ENCODE measurements at regions not wholly inside any gene's neighbourhood (a gene's known extent, or its start where the extent isn't known, plus 50 kb on each side); places are given as distances from the start of the nearest gene placed in this dataset.

DNA sequence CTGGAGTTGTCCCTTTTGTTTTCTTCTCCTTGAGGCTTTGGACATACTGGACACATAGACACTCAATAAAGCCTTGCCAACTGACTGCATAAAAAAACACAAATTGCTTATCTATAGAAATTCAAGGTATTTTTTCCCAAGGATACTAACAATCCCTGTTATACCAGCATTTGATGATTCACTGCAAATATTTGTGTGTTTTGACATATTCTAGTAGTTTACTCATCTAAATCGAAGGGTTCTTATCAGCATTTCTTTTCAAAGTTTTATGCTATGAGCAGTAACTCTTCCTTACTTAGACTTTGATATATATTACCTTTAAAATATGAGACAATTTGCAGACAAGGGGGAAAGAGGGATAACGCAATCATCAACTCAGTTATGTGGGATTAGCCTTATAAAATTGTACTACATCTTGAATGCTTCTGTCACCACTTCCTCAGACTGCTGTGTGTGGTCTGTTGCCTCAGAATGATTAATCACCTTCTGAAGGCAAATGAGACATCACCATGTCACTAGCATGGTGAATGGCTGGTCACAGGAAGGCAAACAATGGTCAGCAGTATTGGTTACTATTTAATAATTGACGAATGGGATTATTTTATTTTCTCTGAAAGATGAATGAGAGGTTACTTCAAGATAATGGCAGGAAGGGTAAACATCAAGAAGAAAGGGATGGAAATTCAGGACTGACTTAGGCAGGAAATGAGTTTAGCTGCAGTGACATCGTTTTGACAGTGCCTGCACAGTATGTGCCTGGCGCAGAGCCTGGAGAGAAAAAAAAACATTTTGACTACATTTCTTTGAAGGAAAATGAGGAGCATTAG lies 544.3 kb upstream of the CNKSR2 start:
- Mint-ChIP-seq H3K9me3 (no peaks in the 10 kb centered on the region), H3K4me3 (no peak overlapping the region), H3K4me1 (no peaks in the 10 kb centered on the region), H3K27ac (ENCODE audit: low read depth) (no peak overlapping the region), H3K27me3 (no peaks in the 10 kb centered on the region), H3K36me3 (ENCODE audit: insufficient read depth) (no peaks in the 10 kb centered on the region)
- no peak for ATAC-seq (replicated peaks; ENCODE audit: extremely low read depth, poor library complexity, severe bottlenecking)
- no peak for DNase-seq (ENCODE audit: low spot score in 2 of 2)

DNA sequence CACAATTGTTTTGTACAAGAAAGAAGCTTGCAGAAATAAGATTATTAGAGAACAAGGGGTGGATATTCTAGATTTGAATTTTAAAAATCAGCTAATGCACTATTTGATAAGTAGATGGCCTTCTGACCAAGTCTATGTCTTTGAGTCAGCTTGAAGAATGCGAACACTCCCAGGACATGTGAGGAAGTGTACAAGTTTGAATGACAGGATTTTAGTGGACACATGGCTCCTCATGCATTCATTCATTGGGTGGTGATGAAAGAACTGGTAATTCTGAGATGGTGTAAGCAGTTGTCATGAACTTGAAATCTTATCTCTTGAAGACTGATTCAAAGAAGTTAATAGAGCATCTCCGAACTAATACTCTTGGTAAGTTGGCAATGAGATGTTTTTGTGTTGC lies 548.2 kb upstream of the CNKSR2 start:
- Mint-ChIP-seq H3K27me3 (no peaks in the 10 kb centered on the region), H3K9me3 (no peaks in the 10 kb centered on the region), H3K4me1 (no peaks in the 10 kb centered on the region), H3K4me3 (no peak overlapping the region), H3K27ac (ENCODE audit: low read depth) (no peak overlapping the region), H3K36me3 (ENCODE audit: insufficient read depth) (peaks cover 1% of the 10 kb centered on the region)
- ATAC-seq (replicated peaks; ENCODE audit: extremely low read depth, poor library complexity, severe bottlenecking) (no peak), DNase-seq (ENCODE audit: low spot score in 2 of 2) (no peak)

DNA sequence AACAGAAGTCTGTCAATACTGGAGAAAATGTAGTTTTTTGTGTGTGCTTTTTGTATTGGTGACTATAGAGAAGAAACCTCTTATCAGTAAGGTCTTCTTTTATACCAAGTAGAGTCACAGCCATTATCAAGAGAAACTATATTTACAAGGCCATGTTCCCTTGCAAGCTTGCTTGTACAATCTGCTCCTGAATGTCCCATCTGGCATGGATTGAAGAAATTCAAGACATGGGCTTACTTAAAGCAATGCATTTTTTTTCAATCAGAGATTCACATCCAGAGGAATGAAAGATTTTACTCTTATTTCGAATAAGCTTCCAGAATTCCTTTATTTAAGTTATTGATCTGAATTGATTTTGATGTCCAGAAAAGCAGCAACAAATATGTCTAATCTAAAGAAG lies 537.3 kb upstream of the RPS6KA3 start:
- Mint-ChIP-seq H3K27me3 (no peaks in the 10 kb centered on the region), H3K4me3 (no peak overlapping the region), H3K36me3 (ENCODE audit: insufficient read depth) (no peaks in the 10 kb centered on the region), H3K27ac (ENCODE audit: low read depth) (no peak overlapping the region), H3K4me1 (no peaks in the 10 kb centered on the region), H3K9me3 (peaks cover 2% of the 10 kb centered on the region)
- DNase-seq (ENCODE audit: low spot score in 2 of 2) = no peak
- no peak for ATAC-seq (replicated peaks; ENCODE audit: extremely low read depth, poor library complexity, severe bottlenecking)

DNA sequence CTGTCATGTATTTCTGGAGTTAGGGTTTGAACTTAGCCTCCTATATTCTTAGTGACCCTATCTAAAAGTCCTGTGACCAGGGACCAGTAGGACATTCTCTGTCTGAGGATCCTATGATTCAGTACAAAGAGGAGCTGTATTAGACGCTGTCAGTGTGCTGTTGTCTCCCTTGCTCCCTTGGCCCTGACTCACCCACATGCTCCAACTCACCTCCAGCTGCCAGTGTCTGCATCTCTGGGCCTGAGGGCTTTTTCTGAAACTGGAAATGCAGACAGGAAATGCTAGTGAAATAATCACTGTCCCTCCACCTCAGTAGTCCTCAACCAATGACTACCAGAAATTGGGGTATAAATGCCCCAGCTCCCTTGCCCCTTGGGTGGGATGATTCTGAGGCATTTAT lies 535.3 kb upstream of the RPS6KA3 start:
- no peak overlapping the region for H3K4me3 Mint-ChIP-seq
- H3K4me1 Mint-ChIP-seq = no peaks in the 10 kb centered on the region
- ATAC-seq (replicated peaks; ENCODE audit: extremely low read depth, poor library complexity, severe bottlenecking) (no peak), DNase-seq (ENCODE audit: low spot score in 2 of 2) (no peak)
- H3K27ac Mint-ChIP-seq (ENCODE audit: low read depth) = no peak overlapping the region
- no peaks in the 10 kb centered on the region for H3K27me3 Mint-ChIP-seq
- peaks cover 5% of the 10 kb centered on the region for H3K9me3 Mint-ChIP-seq
- H3K36me3 Mint-ChIP-seq (ENCODE audit: insufficient read depth) = no peaks in the 10 kb centered on the region

DNA sequence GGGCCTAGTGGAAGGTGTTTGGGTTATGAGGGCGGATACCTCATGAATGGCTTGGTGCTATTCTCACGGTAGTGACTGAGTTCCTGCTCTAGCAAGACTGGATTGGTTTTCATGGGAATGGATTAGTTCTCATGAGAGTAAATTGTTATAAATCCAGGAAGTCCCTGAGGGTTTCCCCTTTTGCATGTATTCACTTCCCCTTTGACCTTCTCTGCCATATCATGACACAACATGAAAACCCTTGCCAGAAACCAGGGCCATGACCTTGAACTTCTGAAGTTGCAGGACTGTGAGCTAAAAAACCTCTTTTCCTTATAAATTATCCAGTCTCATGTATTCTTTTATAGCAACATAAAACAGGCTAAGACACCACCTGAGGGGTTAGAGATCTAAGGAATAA lies 529.7 kb upstream of the RPS6KA3 start:
- Mint-ChIP-seq H3K27me3 (no peaks in the 10 kb centered on the region), H3K4me1 (no peaks in the 10 kb centered on the region), H3K27ac (ENCODE audit: low read depth) (no peak overlapping the region), H3K9me3 (peaks cover 5% of the 10 kb centered on the region), H3K36me3 (ENCODE audit: insufficient read depth) (no peaks in the 10 kb centered on the region), H3K4me3 (no peak overlapping the region)
- ATAC-seq (replicated peaks; ENCODE audit: extremely low read depth, poor library complexity, severe bottlenecking) (no peak), DNase-seq (ENCODE audit: low spot score in 2 of 2) (no peak)

DNA sequence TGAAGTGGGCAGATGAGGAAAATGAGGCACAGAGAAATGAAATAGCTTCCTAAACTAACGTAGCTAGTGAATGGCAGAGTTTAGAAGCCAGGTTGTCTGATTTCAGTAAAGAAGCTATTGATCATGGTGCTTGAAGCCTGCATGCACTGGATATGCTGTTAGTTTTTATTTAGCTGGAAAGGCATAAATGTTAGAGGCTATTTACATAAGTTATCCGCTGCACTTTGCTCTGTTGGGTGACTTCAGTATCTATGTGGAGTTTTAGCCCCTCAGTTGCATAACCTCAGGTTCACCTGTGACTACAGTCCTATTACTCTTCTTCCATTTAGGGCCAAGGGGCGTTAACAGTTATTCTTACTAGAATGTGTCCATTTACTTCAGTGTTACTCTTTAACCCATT lies 522.4 kb upstream of the RPS6KA3 start:
- Mint-ChIP-seq H3K4me1 (no peaks in the 10 kb centered on the region), H3K27ac (ENCODE audit: low read depth) (no peak overlapping the region), H3K27me3 (no peaks in the 10 kb centered on the region), H3K36me3 (ENCODE audit: insufficient read depth) (no peaks in the 10 kb centered on the region), H3K9me3 (no peaks in the 10 kb centered on the region), H3K4me3 (no peak overlapping the region)
- no peak for ATAC-seq (replicated peaks; ENCODE audit: extremely low read depth, poor library complexity, severe bottlenecking)
- no peak for DNase-seq (ENCODE audit: low spot score in 2 of 2)

DNA sequence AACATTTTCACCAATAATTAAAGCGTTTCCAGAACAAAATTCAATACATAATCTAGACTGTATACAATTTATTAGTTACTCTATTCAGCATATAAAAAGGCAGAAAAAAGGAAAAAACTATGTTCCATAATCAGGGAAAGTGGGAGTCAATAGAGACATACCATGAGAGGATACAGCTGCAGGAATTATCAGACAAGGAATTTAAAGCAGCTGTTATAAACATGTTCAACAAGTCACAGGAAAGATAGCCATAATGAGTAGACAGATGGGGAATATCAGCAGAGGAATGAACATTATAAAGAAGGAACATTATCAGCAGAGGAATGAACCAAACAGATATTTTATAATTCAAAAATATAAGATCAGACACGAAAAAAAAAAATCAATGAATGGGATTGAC lies 500.6 kb upstream of the RPS6KA3 start:
- Mint-ChIP-seq H3K36me3 (ENCODE audit: insufficient read depth) (no peaks in the 10 kb centered on the region), H3K27ac (ENCODE audit: low read depth) (no peak overlapping the region), H3K4me1 (no peaks in the 10 kb centered on the region), H3K4me3 (no peak overlapping the region), H3K27me3 (no peaks in the 10 kb centered on the region), H3K9me3 (no peaks in the 10 kb centered on the region)
- ATAC-seq (replicated peaks; ENCODE audit: extremely low read depth, poor library complexity, severe bottlenecking) (no peak), DNase-seq (ENCODE audit: low spot score in 2 of 2) (no peak)

DNA sequence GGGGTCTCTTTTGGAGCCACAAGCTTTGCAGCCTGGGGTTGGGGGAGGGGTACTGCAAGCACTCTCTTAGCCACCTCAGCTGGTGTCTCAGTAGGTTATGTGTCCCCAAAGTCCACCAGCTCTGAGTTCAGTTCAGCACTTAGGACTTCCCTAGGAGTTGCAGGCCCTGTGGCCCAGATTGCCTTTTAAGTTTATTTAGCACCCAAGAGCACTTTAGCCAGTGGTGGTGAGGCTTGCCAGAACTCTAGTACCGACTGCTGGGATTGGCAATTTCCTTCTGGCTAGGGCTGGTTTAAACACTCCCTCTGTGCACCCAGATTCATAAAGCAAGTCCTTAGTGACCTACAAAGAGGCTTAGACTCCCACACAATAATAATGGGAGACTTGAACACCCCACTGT lies 489.9 kb upstream of the RPS6KA3 start:
- no peak overlapping the region for H3K4me3 Mint-ChIP-seq
- no peak for DNase-seq (ENCODE audit: low spot score in 2 of 2)

DNA sequence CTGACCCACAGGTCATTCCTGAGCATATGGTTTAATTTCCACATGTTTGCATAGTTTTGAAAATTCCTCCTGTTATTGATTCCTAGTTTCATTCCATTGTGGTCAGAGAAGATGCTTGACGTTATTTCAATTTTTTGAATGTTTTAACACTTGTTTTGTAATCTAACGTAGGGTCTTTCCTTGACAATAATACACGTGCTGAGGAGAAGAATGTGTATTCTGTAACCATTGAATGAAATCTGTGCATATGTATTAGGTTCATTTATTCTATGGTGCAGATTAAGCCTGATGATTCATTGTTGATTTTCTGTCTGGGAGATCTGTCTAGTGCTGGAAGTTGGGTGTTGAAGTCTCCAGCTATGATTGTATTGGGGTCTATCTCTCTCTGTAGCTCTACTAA lies 486.4 kb upstream of the RPS6KA3 start:
- no peaks in the 10 kb centered on the region for H3K27me3 Mint-ChIP-seq
- no peak overlapping the region for H3K27ac Mint-ChIP-seq (ENCODE audit: low read depth)
- no peak for DNase-seq (ENCODE audit: low spot score in 2 of 2)
- H3K9me3 Mint-ChIP-seq = no peaks in the 10 kb centered on the region
- no peak for ATAC-seq (replicated peaks; ENCODE audit: extremely low read depth, poor library complexity, severe bottlenecking)
- no peak overlapping the region for H3K4me3 Mint-ChIP-seq
- no peaks in the 10 kb centered on the region for H3K4me1 Mint-ChIP-seq
- H3K36me3 Mint-ChIP-seq (ENCODE audit: insufficient read depth) = no peaks in the 10 kb centered on the region

More for the DNA sequence above, 489.9 kb upstream of the RPS6KA3 start:
- Mint-ChIP-seq H3K36me3 (ENCODE audit: insufficient read depth) (no peaks in the 10 kb centered on the region), H3K27me3 (no peaks in the 10 kb centered on the region), H3K9me3 (no peaks in the 10 kb centered on the region), H3K27ac (ENCODE audit: low read depth) (no peak overlapping the region), H3K4me1 (no peaks in the 10 kb centered on the region)
- ATAC-seq (replicated peaks; ENCODE audit: extremely low read depth, poor library complexity, severe bottlenecking) = no peak

DNA sequence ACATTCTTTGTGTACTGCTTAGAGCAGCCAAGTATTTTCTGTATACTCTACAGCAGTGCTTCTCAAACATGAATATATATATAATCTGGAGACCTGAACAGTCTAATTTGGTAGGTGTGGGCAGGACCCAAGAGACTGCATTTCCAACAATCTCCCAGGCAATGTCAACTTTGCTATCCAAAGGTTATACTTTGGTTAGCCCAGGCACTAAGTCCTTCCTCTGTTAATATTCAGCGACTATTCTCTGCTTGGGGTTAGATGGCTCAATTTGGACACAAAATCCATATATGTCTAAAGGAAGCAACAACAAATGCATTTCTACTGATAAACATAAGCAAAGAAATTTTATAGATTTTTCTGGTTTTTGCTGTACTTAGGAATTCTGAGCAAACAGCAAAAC lies 480.0 kb upstream of the RPS6KA3 start:
- no peak overlapping the region for H3K4me3 Mint-ChIP-seq
- peaks cover 5% of the 10 kb centered on the region for H3K27me3 Mint-ChIP-seq
- no peaks in the 10 kb centered on the region for H3K4me1 Mint-ChIP-seq
- H3K9me3 Mint-ChIP-seq = no peaks in the 10 kb centered on the region
- no peak overlapping the region for H3K27ac Mint-ChIP-seq (ENCODE audit: low read depth)
- ATAC-seq (replicated peaks; ENCODE audit: extremely low read depth, poor library complexity, severe bottlenecking) (no peak), DNase-seq (ENCODE audit: low spot score in 2 of 2) (no peak)
- no peaks in the 10 kb centered on the region for H3K36me3 Mint-ChIP-seq (ENCODE audit: insufficient read depth)

DNA sequence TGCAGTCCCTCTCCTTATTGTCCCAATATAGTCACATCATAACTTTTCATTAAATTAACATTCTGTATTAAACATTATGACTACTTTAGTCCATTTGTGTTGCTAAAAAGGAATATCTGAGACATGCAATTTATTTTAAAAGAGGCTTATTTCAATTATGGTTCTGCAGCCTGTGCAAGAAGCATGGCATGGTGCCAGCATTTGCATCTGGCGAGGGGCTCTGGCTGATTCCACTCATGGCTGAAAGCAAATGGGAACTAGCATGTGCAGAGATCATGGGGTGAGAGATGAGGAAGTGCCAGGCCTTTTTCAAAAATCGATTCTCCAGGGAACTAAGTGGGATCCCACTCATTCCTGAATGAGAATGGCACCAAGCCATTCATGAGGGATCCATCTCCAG lies 476.3 kb upstream of the RPS6KA3 start:
- Mint-ChIP-seq H3K27me3 (peaks cover 9% of the 10 kb centered on the region), H3K27ac (ENCODE audit: low read depth) (no peak overlapping the region), H3K36me3 (ENCODE audit: insufficient read depth) (no peaks in the 10 kb centered on the region), H3K4me1 (no peaks in the 10 kb centered on the region), H3K4me3 (no peak overlapping the region), H3K9me3 (peaks cover 9% of the 10 kb centered on the region)
- no peak for DNase-seq (ENCODE audit: low spot score in 2 of 2)
- no peak for ATAC-seq (replicated peaks; ENCODE audit: extremely low read depth, poor library complexity, severe bottlenecking)

DNA sequence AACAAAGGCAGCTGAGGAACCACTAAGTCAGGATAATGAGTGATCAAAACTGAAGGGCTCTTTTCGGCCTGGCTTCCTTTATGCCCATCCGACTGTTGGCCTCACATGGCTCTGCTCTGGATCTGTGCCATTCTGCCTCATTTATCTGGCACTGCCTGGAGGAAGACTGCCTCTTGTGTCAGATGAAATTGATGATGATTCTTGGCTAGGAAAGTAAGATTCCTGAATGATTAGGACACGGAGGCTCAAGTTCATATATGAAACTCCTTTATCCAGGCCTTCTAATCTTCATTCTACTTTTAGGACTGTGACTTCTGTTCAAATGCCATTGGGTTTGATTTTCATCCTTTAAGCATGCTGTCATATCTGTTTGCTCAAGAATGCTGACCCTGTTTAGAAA lies 475.4 kb upstream of the RPS6KA3 start:
- H3K36me3 Mint-ChIP-seq (ENCODE audit: insufficient read depth) = no peaks in the 10 kb centered on the region

DNA sequence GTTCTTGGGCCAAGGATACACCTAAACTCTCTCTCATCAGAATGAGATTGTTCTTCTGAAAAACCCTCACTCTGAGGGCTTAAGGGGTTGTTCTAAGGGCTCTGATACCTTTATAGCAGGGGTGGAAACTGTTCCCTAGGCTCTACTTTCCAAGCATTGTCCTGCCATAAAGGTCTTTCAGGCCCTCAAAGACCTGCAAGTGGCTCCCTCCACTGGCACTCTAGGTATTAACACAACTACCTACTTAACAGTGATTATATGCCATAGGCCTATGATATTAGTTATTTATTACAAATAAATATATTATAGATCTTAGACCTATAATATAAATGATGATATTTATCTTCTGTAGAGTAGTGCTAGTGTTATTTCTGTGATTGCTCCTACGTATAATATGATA lies 473.7 kb upstream of the RPS6KA3 start:
- Mint-ChIP-seq H3K4me1 (no peaks in the 10 kb centered on the region), H3K27me3 (peaks cover 9% of the 10 kb centered on the region), H3K9me3 (peaks cover 9% of the 10 kb centered on the region), H3K4me3 (no peak overlapping the region), H3K36me3 (ENCODE audit: insufficient read depth) (no peaks in the 10 kb centered on the region), H3K27ac (ENCODE audit: low read depth) (no peak overlapping the region)
- DNase-seq (ENCODE audit: low spot score in 2 of 2) (no peak), ATAC-seq (replicated peaks; ENCODE audit: extremely low read depth, poor library complexity, severe bottlenecking) (no peak)

More for the DNA sequence above, 475.4 kb upstream of the RPS6KA3 start:
- Mint-ChIP-seq H3K27ac (ENCODE audit: low read depth) (no peak overlapping the region), H3K27me3 (peaks cover 9% of the 10 kb centered on the region), H3K9me3 (peaks cover 9% of the 10 kb centered on the region), H3K4me1 (no peaks in the 10 kb centered on the region), H3K4me3 (no peak overlapping the region)
- DNase-seq (ENCODE audit: low spot score in 2 of 2) = no peak
- no peak for ATAC-seq (replicated peaks; ENCODE audit: extremely low read depth, poor library complexity, severe bottlenecking)
